HCEC 1CT (cell line): ENCODE measurements at regions not wholly inside any gene's neighbourhood (a gene's known extent, or its start where the extent isn't known, plus 50 kb on each side); places are given as distances from the start of the nearest gene placed in this dataset.
"Not testable (repeated sequence)": the region's sequence is repeated elsewhere in the genome, so short reads cannot be mapped to it uniquely, and the experiment has no call there.

Experiments
- DNase-seq: peaks from one replicate; pipeline ENCODE4 v3.0.0-alpha.2; 2017

DNA sequence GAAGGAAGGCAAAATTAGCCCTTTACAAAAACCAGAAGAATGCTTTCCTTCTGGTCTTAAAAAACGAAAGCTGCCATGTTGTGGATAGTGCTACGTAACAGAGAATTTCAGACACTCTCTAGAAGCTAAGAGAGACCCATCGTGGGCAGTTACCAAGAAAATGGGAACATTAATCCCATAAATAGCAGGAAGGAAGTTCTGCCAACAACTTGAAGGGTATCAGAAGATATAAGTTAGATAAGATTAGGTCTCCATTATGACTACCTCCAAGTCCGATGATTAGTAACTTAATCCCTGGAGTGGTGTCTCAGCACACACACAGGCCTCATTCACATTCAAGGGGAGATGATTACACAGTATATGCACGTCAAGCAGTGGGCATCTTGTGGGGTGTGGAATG is 115.7 kb upstream of the TRPC4 start:
- no peak for DNase-seq

DNA sequence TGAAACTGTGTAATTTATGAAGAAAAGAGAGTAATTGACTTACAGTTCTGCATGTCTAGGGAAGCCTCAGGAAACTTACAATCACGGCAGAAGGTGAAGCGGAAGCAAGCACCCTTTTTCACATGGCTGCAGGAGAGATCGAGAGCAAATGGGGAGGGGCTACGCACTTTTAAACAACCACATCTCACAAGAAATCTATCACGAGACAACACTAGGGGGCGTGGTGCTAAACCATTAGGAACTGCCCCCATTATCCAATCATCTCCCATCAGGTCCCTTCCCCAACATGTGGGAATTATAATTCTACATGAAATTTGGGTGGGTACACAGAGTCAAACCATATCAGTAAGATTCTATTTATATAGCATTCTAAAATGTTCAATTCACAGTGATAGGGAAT is 114.8 kb upstream of the TRPC4 start:
- DNase-seq = no peak

DNA sequence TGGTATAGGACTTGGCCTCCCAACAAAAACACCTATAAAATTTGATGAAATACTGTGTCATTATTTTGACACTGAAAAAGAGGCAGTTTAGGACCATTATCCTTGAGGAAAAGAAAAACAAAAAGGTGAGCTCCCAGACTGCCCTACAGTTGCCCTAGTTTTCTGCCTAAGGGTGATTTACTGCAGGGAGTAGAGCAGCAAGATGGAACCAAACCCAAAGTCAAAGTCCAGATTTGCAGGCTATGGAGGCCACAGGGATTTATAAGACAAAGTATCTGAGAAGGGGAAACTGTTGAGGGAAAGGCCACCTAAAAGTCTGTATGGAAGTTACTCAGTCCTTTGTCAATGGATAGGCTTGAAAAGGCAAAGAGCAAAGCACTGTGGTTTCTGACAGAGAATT is 112.4 kb upstream of the TRPC4 start:
- DNase-seq = no peak

DNA sequence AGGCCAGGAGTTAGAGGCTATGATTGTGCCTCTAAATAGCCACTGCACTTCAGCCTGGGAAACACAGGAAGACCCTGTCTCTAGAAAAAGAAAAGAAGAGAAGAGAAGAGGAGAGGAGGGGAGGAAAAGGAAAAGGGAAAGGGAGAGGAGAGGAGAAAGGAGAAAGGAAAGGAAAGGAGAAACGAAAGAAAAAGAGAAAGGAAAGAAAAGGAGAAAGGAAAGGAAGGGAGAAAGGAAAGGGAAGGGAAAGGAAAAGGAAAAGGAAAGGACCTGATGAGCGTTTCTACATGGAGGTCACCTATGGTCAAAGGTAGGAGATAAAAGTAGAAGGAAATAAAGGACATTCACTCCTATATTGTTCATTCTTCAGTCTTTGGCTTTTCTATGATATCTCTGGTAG is 109.1 kb upstream of the TRPC4 start:
- DNase-seq = no peak

DNA sequence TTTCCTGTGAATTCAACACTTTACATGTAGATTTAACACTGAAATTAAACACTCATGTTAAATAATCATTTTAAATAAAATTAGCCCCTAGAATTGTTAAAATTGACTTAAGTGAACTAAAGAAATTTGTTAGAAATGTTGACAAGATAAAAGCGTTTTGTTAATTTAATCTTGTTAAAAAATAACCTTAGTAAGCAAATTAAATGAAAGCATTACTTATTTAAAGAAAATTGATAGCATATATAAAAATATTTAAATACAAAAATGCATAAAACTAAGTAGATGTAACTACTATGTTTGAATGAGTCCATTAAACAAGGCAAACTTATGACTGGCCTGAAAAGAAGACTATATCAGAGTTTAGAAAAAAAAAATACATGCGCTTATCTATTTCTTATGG is 99.0 kb upstream of the TRPC4 start:
- DNase-seq = no peak

DNA sequence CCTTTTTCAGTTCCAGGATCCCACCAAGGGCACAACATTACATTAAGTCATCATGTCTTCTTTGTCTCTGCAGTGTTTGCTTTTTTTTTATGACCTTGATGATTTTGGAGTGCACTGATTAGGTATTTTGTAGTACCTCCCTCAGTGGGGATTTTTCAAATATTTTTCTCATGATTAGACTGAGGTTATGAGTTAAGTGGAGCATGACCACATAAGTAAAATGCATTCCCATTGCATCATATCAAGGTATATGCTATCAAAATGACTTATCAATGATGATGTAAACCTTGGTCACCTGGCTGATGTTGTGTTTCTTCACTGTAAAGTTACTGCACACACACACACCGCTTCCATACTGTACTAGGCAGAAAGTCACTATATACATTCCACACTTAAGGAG is 96.7 kb upstream of the TRPC4 start:
- no peak for DNase-seq

DNA sequence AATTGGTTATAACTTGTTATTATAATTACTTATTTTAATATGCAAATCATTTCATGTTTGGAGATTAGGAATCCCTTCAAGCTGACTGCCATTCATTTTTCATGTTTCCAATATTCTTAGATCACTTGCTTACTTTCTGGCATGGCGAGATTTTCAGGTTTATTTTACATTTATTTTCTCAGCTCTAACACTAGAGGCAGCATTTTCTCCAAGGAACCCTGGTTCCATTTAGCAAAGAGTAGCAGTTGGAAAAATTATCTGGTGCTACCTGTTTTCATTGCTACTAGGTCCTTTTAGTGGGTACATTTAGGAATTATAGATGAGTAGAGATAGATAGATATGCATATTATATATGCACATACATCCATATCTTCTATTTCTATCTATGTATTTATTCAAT is 90.9 kb upstream of the TRPC4 start:
- DNase-seq = peak; percentile 5

DNA sequence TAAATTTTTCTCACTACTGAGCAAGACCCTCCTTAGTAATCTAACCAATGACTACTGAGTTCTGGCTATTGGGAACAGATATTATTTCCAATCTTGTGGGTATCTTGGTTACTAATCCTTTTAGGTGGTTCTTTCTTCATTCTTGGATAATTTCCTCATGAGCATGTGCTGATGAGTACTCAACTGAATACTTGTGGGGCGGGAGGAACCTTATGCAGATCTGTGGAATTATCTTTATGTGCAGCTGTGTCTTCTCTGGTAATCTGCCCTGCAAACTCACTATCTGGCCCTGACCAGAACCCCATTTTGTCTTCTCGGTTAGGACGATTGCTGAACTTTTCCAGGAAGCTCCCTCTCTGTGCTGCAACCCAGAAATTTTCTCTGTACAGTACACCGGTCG is 89.7 kb upstream of the TRPC4 start:
- DNase-seq = no peak

DNA sequence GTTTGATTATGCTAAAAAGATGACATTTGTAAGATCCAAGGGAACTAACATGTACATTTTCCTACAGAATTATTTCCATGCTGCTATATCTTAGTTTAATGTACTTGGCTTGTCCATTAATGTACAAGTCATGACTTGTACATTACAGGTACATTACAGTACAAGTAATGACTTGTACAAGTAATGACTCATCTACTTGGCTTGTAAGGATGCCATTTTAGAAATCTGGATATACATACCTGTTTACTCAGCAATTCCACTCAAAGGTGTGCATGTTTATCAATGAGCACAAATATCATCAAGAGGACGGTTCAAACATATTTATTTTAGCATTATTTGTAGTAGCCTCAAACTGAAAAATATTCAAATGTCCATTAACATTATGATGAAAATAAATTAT is 87.0 kb upstream of the TRPC4 start:
- DNase-seq = no peak

DNA sequence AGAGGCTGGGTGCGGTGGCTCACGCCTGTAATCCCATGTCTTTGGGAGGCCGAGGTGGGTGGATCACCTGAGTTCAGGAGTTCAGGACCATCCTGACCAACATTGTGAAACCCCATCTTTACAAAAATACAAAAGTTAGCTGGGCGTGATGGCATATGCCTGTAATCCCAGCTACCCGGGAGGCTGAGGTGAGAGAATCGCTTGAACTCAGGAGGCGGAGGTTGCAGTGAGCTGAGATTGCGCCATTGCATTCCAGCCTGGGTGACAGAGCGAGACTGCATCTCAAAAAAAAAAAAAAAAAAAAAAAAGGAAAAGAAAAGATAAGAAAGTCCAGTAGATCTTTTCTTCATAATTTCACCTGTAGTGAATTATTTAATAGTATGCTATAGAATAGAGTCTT is 85.0 kb upstream of the TRPC4 start:
- not testable (repeated sequence) for DNase-seq

DNA sequence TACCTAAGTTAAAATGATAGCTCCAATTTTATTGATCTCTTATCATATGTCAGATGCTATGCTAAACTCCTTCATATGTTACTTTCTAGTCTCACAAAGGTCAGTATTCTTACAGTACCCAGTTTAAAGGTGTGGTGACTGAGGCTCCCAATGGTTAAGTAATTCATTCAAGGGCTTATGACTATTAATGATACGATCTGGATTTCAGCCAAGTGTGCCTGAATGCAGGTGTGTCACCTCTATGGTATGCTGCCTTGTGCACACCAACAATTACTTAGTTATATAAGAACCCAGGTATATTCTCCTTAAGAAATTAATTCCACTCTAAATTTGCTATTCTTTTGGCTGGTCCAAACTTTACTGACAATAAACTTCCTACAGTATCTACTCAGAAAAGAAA is 84.6 kb upstream of the TRPC4 start:
- DNase-seq = no peak

DNA sequence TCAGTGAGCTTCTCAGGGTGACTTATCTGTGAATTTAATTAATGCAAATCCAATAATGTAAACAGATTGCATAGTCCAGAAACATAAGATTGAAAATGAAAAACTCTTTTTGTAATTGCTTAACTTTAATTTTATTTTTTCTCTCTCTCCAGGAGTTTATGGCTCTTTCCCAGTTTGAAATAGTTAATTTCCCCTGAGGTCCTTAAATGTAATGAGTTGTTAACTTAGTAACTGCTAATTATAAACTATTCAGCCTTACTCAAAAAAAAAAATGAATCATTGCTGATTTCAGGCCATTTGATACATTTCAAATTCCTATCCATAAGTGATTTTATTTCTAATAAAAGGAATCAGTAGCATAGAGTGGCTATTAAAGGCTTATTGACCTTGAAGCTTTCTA is 84.1 kb upstream of the TRPC4 start:
- no peak for DNase-seq

DNA sequence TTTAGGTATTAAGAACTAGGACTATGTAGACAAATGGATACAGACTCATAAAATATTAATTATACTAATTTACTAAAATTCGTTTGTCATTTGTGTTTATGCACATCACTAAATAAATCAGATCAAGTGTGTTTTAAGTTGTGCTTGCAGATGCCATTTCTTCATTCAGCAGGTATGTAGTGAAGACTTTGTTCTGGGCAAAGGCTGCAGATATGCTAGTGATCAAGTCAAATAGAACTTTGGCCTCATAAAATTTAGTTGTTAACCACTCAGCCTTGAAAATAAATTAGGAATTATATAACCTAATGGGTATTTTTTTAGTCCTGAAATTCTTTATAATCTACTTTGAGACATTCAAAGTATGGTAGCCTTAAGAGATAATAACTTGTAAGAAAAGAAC is 80.4 kb upstream of the TRPC4 start:
- DNase-seq = no peak

DNA sequence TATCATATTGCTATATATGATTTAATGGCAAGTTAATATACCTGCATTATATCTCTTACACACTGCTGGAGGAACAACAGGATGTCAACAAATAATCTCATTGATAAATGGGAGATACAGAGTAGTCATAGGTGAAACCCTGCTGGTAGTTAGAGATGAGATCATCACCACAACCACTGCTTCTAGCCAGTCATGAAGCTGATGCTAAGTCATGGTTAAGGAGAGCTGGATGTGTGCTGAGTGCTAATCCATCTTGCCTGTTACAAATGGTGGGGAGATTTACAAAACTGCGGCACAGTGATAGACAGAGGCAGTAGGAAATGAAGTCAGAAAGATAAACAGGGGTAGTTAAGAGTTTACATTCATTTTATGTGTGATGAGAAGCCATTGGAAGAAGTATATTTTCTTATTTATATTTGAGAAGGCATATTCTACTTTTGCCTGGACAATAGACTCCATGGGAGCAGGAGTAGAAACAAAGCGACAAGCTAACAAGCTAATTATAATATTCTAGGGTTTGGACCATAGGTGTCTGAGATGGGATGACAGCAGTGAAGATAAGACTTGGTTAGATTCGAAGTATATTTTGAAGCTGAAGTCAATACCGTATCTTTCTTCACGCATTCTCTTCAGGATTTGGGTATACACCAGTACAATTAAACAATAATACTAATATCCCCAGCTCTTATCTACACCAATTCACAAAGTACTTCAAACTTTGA is 78.0 kb upstream of the TRPC4 start:
- DNase-seq = no peak

DNA sequence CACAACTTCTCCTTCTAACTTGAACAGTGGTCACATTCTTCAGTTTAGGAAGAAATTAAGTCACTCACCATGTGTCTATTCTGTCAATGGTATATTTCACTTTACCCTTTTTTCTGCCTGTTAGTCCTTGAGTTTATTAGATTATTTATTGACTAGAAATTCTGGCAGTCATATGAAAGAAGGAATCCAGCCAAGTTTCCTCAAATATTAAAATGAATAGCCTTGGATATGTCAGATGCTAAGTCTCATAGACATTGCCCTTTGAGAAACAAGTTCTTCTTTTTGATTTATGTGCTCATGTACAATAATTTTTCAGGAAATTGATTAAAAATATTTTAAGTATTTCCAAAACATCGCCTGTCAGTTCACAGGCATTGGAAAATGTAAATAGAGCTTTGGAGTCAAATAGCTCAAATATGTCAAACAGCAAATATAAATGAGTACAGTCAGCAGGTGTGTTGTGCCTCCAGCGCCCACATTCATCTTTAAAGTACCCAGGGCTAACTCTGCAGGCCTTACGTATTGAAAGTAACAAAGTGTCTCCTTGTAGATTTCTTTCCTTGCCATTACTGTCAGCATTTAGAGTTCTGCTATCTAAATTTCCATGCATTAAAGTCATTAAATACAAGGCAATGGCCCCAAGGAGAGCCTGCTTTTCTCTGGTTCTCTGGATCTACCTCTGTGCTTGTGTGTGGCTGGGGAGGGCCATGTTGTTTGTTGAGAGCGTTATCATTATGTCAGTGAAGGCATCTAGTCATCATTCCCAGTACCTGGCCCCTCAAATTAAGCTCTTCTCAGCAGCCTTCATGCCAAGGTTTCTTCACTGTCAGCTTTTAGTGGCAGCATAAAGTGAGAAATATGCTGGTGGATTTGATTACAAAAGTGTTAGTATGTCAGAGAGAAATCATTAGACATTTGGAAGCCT is 76.3 kb upstream of the TRPC4 start:
- DNase-seq = no peak

DNA sequence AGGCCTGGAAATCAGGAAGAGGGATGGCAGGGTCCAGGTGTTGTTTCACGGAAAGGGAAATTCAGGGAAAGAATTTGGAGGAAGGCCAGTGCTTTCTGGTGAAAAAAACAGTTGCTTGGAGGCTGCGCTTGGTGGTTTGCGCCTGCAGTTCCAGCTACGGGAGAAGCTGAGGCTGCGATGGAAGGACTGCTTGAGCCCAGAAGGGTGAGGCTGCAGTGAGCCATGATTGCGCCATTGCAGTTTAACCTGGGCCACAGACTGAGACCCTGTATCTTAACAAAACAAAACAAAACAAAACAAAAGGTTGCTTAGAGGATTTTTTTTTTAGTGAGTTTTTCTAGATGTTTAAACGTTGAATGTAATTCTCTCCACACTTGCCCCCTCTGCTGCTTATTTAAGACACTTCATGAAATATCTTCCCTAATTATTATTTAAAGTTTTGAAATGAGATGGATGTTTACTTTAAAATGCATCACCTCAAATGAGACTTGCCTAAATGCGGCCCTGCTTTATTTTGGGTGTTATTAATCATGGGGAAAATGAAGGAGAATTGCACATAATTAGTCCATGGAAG is 75.4 kb upstream of the TRPC4 start:
- no peak for DNase-seq

DNA sequence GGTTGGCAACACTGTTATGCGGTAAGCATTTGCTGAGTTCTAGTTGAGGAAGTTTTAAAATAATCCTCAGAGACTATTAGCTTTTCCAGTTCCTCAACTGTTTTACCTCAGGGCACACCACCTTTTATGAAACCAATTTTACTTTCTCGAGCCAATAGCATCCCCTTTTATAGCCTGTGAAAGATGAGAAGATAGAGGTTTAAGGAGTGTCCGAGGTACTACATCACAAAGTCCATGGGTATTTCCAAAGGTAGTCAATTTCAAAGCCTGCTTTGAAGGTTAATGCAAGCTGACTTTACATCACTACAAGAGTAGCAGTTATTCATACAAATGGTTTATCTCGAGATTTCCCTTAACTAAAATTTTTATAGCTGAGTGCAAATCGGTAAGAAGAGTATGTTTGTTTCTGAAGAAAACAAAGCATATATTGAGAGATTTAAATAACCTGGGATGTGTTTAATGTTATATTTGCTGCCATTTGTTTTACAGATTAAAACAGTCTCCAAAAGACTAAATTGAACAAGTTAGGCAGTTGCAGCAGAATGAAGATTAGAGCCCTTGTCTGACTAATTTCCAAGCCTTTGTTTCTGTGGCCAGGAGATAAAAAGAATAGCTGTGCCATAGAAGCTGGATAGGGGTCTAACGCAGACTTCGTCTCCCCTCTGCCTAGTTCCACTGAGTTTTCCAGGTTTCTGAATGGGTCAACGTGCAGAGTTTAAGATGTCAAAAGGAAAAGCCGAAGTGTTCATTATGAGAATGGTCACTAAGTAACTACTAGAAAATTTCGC is 74.7 kb upstream of the TRPC4 start:
- DNase-seq = no peak

DNA sequence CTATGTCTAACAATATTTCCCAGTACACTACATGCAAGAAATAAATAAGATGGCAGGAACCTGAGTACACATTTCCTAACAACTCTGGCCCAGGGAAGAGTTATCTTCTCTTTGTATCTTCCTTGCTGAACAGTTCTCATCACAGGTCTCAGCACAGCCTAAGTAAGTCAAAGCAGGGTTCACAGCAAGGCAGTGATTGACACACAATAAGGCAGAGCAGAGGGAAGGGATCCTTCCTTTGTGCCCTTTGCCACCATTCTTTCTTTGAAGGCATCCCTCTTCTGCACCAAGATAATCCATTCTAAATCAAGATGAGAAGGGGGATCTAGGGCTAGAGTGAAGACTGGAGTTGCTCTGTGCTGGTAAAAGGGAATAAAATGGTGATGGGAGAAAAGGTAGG is 73.4 kb upstream of the TRPC4 start:
- DNase-seq = no peak

DNA sequence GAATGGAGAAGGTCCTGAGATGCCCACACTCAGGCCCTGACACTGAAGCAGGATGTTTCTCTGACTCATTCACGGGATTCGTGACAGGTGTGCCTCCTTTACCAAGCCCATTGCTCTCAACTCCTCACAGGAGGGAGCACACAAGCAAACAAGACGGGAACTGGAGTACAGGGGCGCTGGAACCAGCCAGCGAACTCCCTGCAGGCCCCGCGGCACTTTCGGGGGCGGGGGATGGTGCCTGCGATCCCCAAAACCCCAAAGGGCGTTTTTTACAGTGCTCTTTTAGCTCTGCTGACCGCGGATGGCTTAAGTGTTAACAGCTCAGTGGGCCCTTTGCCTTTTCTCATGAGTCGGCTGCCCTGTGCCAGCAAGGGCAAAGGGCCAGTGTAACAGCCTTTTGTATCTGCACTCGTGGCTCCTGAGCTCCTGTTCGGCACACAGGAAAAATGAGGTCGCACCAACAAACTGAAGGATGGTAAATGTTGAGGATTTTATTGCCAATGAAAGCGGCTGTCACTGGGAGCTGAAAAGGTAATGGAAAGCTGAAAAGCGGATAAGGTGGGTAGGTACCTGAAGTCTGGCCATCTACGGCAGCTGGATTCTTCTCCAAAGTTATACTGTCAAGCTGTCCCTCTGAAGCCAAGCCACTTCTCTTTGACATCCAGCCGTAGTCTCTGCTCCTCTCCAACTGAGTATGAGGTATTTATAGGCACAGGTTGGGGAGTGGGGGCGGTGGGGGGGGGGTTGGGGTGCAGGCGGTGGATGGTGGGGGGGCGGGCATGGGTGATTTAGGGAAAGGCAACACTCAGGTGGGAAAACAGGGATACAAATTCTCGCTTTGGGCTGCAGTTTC is 65.0 kb upstream of the TRPC4 start:
- no peak for DNase-seq

DNA sequence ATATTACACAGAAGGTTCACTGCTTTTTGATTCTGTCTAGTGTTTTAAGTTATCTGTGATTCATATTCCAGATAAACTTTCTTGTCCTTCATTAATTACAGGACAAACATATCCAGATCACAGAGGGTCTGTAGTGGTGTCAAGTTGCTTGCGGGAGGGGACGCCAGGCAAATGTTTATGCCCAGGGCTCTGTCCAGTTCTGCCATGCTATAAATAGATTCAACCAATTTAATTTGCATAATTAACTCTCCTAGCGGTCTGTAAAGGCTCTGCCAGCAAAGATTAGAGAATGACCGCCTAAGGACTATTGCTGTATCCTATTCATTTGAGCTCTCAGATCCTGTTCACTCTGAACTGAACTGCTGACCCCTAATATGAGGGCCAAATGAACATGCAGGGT is 59.7 kb upstream of the TRPC4 start:
- DNase-seq = no peak

DNA sequence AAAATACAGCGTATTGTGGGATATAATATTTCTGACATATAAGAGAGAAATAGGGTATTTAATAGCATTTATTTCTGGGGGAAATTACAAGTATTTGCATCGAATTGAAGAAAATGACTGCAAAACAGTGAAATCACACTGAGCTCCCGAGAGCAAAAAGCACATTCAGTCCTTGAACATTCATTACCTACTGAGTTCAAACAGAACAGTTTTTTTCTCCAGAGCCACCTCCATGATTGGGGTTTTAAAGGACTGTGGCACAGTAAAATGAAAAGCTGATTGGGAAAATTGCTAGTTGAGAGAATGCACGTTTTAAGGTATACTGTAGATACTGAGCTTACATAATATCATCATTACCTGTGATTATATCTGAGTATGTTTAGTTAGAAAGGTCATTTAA is 58.0 kb upstream of the TRPC4 start:
- DNase-seq = no peak

DNA sequence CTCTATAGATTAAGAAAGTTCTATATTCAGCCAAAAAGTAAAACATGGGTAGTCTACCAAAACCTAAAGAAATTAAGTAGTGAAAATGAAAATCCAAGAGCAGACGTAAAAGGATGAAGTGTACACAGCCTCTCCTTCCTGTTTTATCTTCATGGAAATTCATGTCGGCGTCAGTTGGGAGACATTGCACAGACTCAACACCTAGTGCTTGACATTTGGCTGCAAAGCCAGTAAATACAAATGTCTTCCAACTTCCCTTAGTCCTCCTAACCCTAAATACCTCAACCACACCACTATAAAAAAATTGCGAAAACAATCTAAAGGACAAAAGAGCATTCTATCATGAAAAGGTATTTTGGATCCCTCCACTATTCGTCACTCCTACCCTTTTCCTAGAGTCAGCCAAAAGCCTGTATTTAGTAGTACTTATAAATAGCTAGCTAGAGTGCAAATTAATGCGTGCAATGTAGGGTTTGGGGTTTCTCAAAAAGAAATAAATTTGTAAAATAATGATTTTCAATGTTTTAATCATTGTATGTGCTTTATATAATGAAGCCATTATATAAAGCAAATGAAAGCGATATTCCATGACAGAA is 56.4 kb upstream of the TRPC4 start:
- no peak for DNase-seq
